ENCODE measurements at regions not wholly inside any gene's neighbourhood (a gene's known extent, or its start where the extent isn't known, plus 50 kb on each side); places are given as distances from the start of the nearest gene placed in this dataset.

- H3K4me3 Mint-ChIP-seq = no peak overlapping the region
- no peak for ATAC-seq (replicated peaks)
- H3K9me3 Mint-ChIP-seq = no peaks in the 10 kb centered on the region
- no peaks in the 10 kb centered on the region for H3K4me1 Mint-ChIP-seq
- no peak for DNase-seq
- no peaks in the 10 kb centered on the region for H3K27me3 Mint-ChIP-seq
- no peaks in the 10 kb centered on the region for H3K36me3 Mint-ChIP-seq
- no peak overlapping the region for H3K27ac Mint-ChIP-seq
These were observed 332.5 kb upstream of the SEMA6D start for GRCh38 chr15:47384776-47385175.

- Mint-ChIP-seq H3K9me3 (no peaks in the 10 kb centered on the region), H3K27ac (no peak overlapping the region), H3K36me3 (no peaks in the 10 kb centered on the region), H3K27me3 (no peaks in the 10 kb centered on the region), H3K4me3 (no peak overlapping the region), H3K4me1 (no peaks in the 10 kb centered on the region)
- DNase-seq (no peak), ATAC-seq (replicated peaks) (no peak)
These were observed 330.8 kb upstream of the SEMA6D start for GRCh38 chr15:47386459-47386858.

- no peaks in the 10 kb centered on the region for H3K27me3 Mint-ChIP-seq
- no peak overlapping the region for H3K27ac Mint-ChIP-seq
- no peak for DNase-seq
- H3K4me3 Mint-ChIP-seq = no peak overlapping the region
- no peaks in the 10 kb centered on the region for H3K36me3 Mint-ChIP-seq
- H3K9me3 Mint-ChIP-seq = peaks cover 0 to 3% of the 10 kb centered on the region in 2 donors
- no peak for ATAC-seq (replicated peaks)
- H3K4me1 Mint-ChIP-seq = no peaks in the 10 kb centered on the region
These were observed 329.0 kb upstream of the SEMA6D start for GRCh38 chr15:47388299-47388698.

- no peak for DNase-seq
- no peaks in the 10 kb centered on the region for H3K4me1 Mint-ChIP-seq
- H3K9me3 Mint-ChIP-seq = peaks cover 0 to 3% of the 10 kb centered on the region in 2 donors
- H3K4me3 Mint-ChIP-seq = no peak overlapping the region
- no peaks in the 10 kb centered on the region for H3K27me3 Mint-ChIP-seq
- no peaks in the 10 kb centered on the region for H3K36me3 Mint-ChIP-seq
- H3K27ac Mint-ChIP-seq = no peak overlapping the region
- peak in 1 of 2 donors; percentile 19 for ATAC-seq (replicated peaks)
These were observed 327.0 kb upstream of the SEMA6D start for GRCh38 chr15:47390208-47390765.

- Mint-ChIP-seq H3K4me1 (no peaks in the 10 kb centered on the region), H3K27me3 (no peaks in the 10 kb centered on the region), H3K27ac (no peak overlapping the region), H3K4me3 (no peak overlapping the region), H3K36me3 (no peaks in the 10 kb centered on the region), H3K9me3 (peaks cover 3% of the 10 kb centered on the region in 2 donors)
- ATAC-seq (replicated peaks) = no peak
- no peak for DNase-seq
These were observed 323.0 kb upstream of the SEMA6D start for GRCh38 chr15:47394286-47394809.

GRCh38 chr15:47395076-47395475 is 322.2 kb upstream of the SEMA6D start:
- Mint-ChIP-seq H3K9me3 (peaks cover 3 to 5% of the 10 kb centered on the region in 2 donors), H3K27ac (no peak overlapping the region)

GRCh38 chr15:47397655-47398054 is 319.6 kb upstream of the SEMA6D start:
- Mint-ChIP-seq H3K4me3 (no peak overlapping the region), H3K27me3 (no peaks in the 10 kb centered on the region), H3K9me3 (peaks cover 0 to 5% of the 10 kb centered on the region in 2 donors), H3K36me3 (no peaks in the 10 kb centered on the region), H3K27ac (no peak overlapping the region), H3K4me1 (no peaks in the 10 kb centered on the region)
- no peak for ATAC-seq (replicated peaks)
- DNase-seq = no peak

More at GRCh38 chr15:47395076-47395475, 322.2 kb upstream of the SEMA6D start:
- H3K27me3 Mint-ChIP-seq = no peaks in the 10 kb centered on the region
- no peaks in the 10 kb centered on the region for H3K36me3 Mint-ChIP-seq
- no peak overlapping the region for H3K4me3 Mint-ChIP-seq
- no peak for DNase-seq
- no peaks in the 10 kb centered on the region for H3K4me1 Mint-ChIP-seq
- ATAC-seq (replicated peaks) = peak in 1 of 2 donors; percentile 50

- ATAC-seq (replicated peaks) (no peak), DNase-seq (no peak)
- Mint-ChIP-seq H3K36me3 (no peaks in the 10 kb centered on the region), H3K9me3 (peaks cover 0 to 5% of the 10 kb centered on the region in 2 donors), H3K4me1 (no peaks in the 10 kb centered on the region), H3K27ac (no peak overlapping the region), H3K27me3 (no peaks in the 10 kb centered on the region), H3K4me3 (no peak overlapping the region)
These were observed 319.2 kb upstream of the SEMA6D start for GRCh38 chr15:47398132-47398531.

GRCh38 chr15:47398594-47398993 is 318.7 kb upstream of the SEMA6D start:
- H3K4me3 Mint-ChIP-seq = no peak overlapping the region
- no peak overlapping the region for H3K27ac Mint-ChIP-seq
- ATAC-seq (replicated peaks) = no peak
- no peaks in the 10 kb centered on the region for H3K27me3 Mint-ChIP-seq
- no peak for DNase-seq
- peaks cover 0 to 5% of the 10 kb centered on the region in 2 donors for H3K9me3 Mint-ChIP-seq
- no peaks in the 10 kb centered on the region for H3K36me3 Mint-ChIP-seq
- no peaks in the 10 kb centered on the region for H3K4me1 Mint-ChIP-seq

GRCh38 chr15:47399100-47399499 is 318.2 kb upstream of the SEMA6D start:
- DNase-seq (no peak), ATAC-seq (replicated peaks) (no peak)
- no peaks in the 10 kb centered on the region for H3K4me1 Mint-ChIP-seq
- H3K27me3 Mint-ChIP-seq = no peaks in the 10 kb centered on the region
- no peak overlapping the region for H3K4me3 Mint-ChIP-seq
- H3K9me3 Mint-ChIP-seq = peaks cover 0 to 5% of the 10 kb centered on the region in 2 donors
- H3K27ac Mint-ChIP-seq = no peak overlapping the region
- no peaks in the 10 kb centered on the region for H3K36me3 Mint-ChIP-seq

- no peaks in the 10 kb centered on the region for H3K27me3 Mint-ChIP-seq
- ATAC-seq (replicated peaks) (no peak), DNase-seq (no peak)
- no peaks in the 10 kb centered on the region for H3K36me3 Mint-ChIP-seq
- no peaks in the 10 kb centered on the region for H3K4me1 Mint-ChIP-seq
- no peak overlapping the region for H3K4me3 Mint-ChIP-seq
- H3K27ac Mint-ChIP-seq = no peak overlapping the region
- peaks cover 0 to 5% of the 10 kb centered on the region in 2 donors for H3K9me3 Mint-ChIP-seq
These were observed 316.7 kb upstream of the SEMA6D start for GRCh38 chr15:47400603-47401002.

- ATAC-seq (replicated peaks) (no peak), DNase-seq (no peak)
- Mint-ChIP-seq H3K4me3 (no peak overlapping the region), H3K27ac (no peak overlapping the region), H3K4me1 (no peaks in the 10 kb centered on the region), H3K27me3 (no peaks in the 10 kb centered on the region), H3K9me3 (peaks cover 0 to 4% of the 10 kb centered on the region in 2 donors), H3K36me3 (no peaks in the 10 kb centered on the region)
These were observed 315.9 kb upstream of the SEMA6D start for GRCh38 chr15:47401427-47401826.

- no peaks in the 10 kb centered on the region for H3K4me1 Mint-ChIP-seq
These were observed 314.5 kb upstream of the SEMA6D start for GRCh38 chr15:47402829-47403228.

GRCh38 chr15:47404877-47405276 is 312.4 kb upstream of the SEMA6D start:
- Mint-ChIP-seq H3K9me3 (no peaks in the 10 kb centered on the region), H3K27ac (no peak overlapping the region), H3K27me3 (no peaks in the 10 kb centered on the region), H3K36me3 (no peaks in the 10 kb centered on the region), H3K4me3 (no peak overlapping the region), H3K4me1 (no peaks in the 10 kb centered on the region)
- ATAC-seq (replicated peaks) (no peak), DNase-seq (no peak)

More at GRCh38 chr15:47402829-47403228, 314.5 kb upstream of the SEMA6D start:
- DNase-seq = no peak
- no peaks in the 10 kb centered on the region for H3K27me3 Mint-ChIP-seq
- H3K27ac Mint-ChIP-seq = no peak overlapping the region
- ATAC-seq (replicated peaks) = no peak
- H3K36me3 Mint-ChIP-seq = no peaks in the 10 kb centered on the region
- H3K9me3 Mint-ChIP-seq = peaks cover 0 to 4% of the 10 kb centered on the region in 2 donors
- H3K4me3 Mint-ChIP-seq = no peak overlapping the region

GRCh38 chr15:47405365-47406162 is 311.7 kb upstream of the SEMA6D start:
- ATAC-seq (replicated peaks) = no peak

More at GRCh38 chr15:47405365-47406162, 311.7 kb upstream of the SEMA6D start:
- Mint-ChIP-seq H3K4me3 (no peak overlapping the region), H3K36me3 (no peaks in the 10 kb centered on the region), H3K4me1 (no peaks in the 10 kb centered on the region), H3K9me3 (no peaks in the 10 kb centered on the region), H3K27ac (no peak overlapping the region), H3K27me3 (no peaks in the 10 kb centered on the region)
- no peak for DNase-seq
